Stomach (tissue), 4 donors: ENCODE measurements at regions not wholly inside any gene's neighbourhood (a gene's known extent, or its start where the extent isn't known, plus 50 kb on each side); places are given as distances from the start of the nearest gene placed in this dataset.

Experiments used
- POLR2A ChIP-seq, 4 donors: fragments of 450-650 bp; IDR thresholded peaks; one replicate each; pipeline ENCODE4 v1.6.1; 2016; ENCODE audit warnings: antibody characterized with exemption in 4 of 4, control low read depth in 2 of 4, mild to moderate bottlenecking in 1 of 4, moderate library complexity in 1 of 4
- POLR2AphosphoS5 ChIP-seq, 3 donors: sonication (generic); formaldehyde crosslinking; IDR thresholded peaks; one replicate each; pipeline ENCODE4 v1.6.1; 2016; ENCODE audit warnings: antibody characterized with exemption in 3 of 3
- TF ChIP-seq, protein P1 (sequence below), 7 experiments: fragments of 450-650 bp in 4 of 7; fragments of 200-600 bp in 3 of 7; sonication (generic) in 3 of 7; IDR thresholded peaks; one replicate each; pipeline ENCODE4 v1.5.1; 2016 to 2019; ENCODE audit warnings: antibody characterized with exemption in 7 of 7, control low read depth in 2 of 7, mild to moderate bottlenecking in 1 of 7

DNA sequence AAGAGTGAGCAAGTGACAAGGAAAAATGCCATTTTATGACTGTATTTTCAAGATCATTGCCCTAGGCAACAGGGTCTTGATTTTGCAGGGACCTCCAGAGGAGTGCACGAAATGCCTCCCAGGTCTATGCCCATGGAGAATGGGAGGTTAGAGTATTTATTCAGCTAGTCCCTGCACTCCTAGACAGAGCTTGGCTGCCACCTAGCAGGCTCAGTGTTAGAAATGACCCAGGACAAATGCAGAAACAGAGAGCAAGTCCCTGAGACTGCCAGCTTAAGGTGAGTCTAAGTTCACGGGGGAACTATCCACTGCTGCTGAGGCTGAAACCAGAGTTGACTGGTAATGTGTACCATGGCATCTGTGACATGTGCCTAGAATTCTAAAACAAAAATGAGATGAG, 506.4 kb downstream of the MED13L start:
- TF ChIP-seq POLR2A (IDR thresholded peaks at IDR 0.05) (no peak), POLR2AphosphoS5 (IDR thresholded peaks at IDR 0.05) (no peak)
- TF ChIP-seq, protein P1, sequence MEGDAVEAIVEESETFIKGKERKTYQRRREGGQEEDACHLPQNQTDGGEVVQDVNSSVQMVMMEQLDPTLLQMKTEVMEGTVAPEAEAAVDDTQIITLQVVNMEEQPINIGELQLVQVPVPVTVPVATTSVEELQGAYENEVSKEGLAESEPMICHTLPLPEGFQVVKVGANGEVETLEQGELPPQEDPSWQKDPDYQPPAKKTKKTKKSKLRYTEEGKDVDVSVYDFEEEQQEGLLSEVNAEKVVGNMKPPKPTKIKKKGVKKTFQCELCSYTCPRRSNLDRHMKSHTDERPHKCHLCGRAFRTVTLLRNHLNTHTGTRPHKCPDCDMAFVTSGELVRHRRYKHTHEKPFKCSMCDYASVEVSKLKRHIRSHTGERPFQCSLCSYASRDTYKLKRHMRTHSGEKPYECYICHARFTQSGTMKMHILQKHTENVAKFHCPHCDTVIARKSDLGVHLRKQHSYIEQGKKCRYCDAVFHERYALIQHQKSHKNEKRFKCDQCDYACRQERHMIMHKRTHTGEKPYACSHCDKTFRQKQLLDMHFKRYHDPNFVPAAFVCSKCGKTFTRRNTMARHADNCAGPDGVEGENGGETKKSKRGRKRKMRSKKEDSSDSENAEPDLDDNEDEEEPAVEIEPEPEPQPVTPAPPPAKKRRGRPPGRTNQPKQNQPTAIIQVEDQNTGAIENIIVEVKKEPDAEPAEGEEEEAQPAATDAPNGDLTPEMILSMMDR (IDR thresholded peaks at IDR 0.05) = no peak
